ENCODE measurements at regions not wholly inside any gene's neighbourhood (a gene's known extent, or its start where the extent isn't known, plus 50 kb on each side); places are given as distances from the start of the nearest gene placed in this dataset.

- Histone ChIP-seq H3K27ac (ENCODE audit: low read depth in 2 of 2, low read length in 2 of 2) (no peak overlapping the region), H3K27me3 (ENCODE audit: control insufficient read depth, insufficient read depth, low read length) (no peaks in the 10 kb centered on the region), H3K9me3 (ENCODE audit: control insufficient read depth in 2 of 3, insufficient read depth in 1 of 3, low read length in 3 of 3) (no peaks in the 10 kb centered on the region), H3K9ac (ENCODE audit: low read length in 3 of 3) (no peak overlapping the region), H3K4me1 (ENCODE audit: control insufficient read depth in 2 of 3, insufficient read depth in 2 of 3, low read depth in 1 of 3, low read length in 3 of 3) (peaks cover 2 to 10% (median 5%) of the 10 kb centered on the region in 3 donors), H3K4me3 (ENCODE audit: low read length in 3 of 3) (no peak overlapping the region), H3K36me3 (ENCODE audit: control insufficient read depth in 2 of 3, insufficient read depth in 3 of 3, low read length in 3 of 3) (peaks cover 5 to 14% (median 8%) of the 10 kb centered on the region in 3 donors)
- FAIRE-seq (no peak), DNase-seq (peak in 2 of 5 donors; percentile 84 to 86)
- intact Hi-C loops (cut with DNase I), result no loop called here
- TF ChIP-seq CTCF (IDR thresholded peaks at IDR 0.05; ENCODE audit: borderline replicate concordance, extremely low read depth, insufficient read depth), result no peak
These were observed 50.8 kb upstream of the DSN1 start for GRCh38 chr20:36824142-36824940.

- intact Hi-C loops (cut with DNase I), result no loop called here
- TF ChIP-seq CTCF (IDR thresholded peaks at IDR 0.05; ENCODE audit: borderline replicate concordance, extremely low read depth, insufficient read depth), result no peak
- Histone ChIP-seq H3K36me3 (ENCODE audit: control insufficient read depth in 2 of 3, insufficient read depth in 3 of 3, low read length in 3 of 3) (peaks cover 5 to 14% (median 8%) of the 10 kb centered on the region in 3 donors), H3K9ac (ENCODE audit: low read length in 3 of 3) (no peak overlapping the region), H3K4me1 (ENCODE audit: control insufficient read depth in 2 of 3, insufficient read depth in 2 of 3, low read depth in 1 of 3, low read length in 3 of 3) (peaks cover 0 to 5% (median 3%) of the 10 kb centered on the region in 3 donors), H3K27me3 (ENCODE audit: control insufficient read depth, insufficient read depth, low read length) (no peaks in the 10 kb centered on the region), H3K27ac (ENCODE audit: low read depth in 2 of 2, low read length in 2 of 2) (no peak overlapping the region), H3K9me3 (ENCODE audit: control insufficient read depth in 2 of 3, insufficient read depth in 1 of 3, low read length in 3 of 3) (no peaks in the 10 kb centered on the region), H3K4me3 (ENCODE audit: low read length in 3 of 3) (no peak overlapping the region)
- DNase-seq (peak in 4 of 5 donors; percentile 37 to 78 (median 66)), FAIRE-seq (no peak)
These were observed 50.4 kb upstream of the TLDC2 start for GRCh38 chr20:36825385-36826104.

Data from kidney (tissue), 13 donors.